ENCODE measurements at regions not wholly inside any gene's neighbourhood (a gene's known extent, or its start where the extent isn't known, plus 50 kb on each side); places are given as distances from the start of the nearest gene placed in this dataset.

DNA sequence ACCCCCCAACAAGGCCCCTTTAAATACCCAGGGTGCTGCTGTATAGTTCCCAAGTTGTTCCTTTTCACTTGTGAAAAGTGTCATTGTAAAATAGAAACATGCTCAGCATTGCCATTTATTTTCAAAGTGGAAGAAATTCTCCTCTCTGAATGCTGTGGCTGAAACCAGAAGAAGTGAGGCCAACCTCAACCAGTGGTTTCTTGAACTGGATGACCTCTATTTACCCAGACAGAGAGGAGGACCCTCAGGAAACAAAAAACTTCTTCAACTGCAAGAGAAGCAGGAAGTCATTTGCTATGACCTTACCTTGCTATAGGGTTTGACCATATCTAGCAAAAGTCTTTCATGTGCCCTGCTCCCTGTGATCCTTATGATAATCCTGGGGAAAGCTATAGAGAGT lies 209.7 kb upstream of the RARB start (continued):
- no peak for TF ChIP-seq WRNIP1 (IDR thresholded peaks at IDR 0.05; ENCODE audit: borderline replicate concordance, low read depth, low read length)

DNA sequence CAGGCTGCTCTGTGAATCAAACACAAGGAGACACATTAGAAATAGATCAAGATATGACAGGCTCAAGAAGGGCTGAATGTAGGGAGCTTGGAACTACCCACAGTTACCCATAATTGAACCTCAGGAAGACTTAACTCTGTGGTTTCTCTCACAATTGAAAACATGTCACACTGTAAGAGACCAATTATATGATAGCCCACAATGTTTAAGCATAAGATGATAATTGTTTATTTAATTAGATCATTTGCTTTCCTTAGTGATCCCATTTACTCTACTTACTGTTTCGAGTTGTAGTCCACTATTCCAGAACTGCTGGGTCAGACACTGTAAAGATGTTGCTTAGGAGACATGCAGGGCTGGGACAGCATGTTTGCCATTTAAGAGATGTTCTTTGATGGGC lies 201.3 kb upstream of the RARB start:
- WGBS (ENCODE audit: insufficient coverage, insufficient replicate concordance, low lambda C conversion rate, missing lambda C conversion rate) = 0% methylated on average over 1 of the region's 1 CpG
- ChIA-PET RAD21 (ENCODE audit: unreplicated experiment) (no interaction called here), POLR2A (no interaction called here), CTCF (interaction anchor here (1.5 kb wide), 1 partner anchor 20 kb away, joined by 5 read pairs; no protein-coding TSS in a partner anchor), SMC1A (ENCODE audit: uncharacterized antibody, unreplicated experiment) (no interaction called here)
- no peak overlapping the region for H3K4me2 ChIP-seq (ENCODE audit: control insufficient read depth, insufficient read depth)
- H4K20me1 ChIP-seq (ENCODE audit: control insufficient read depth, insufficient read depth) = no peaks in the 10 kb centered on the region
- H3K9ac ChIP-seq (ENCODE audit: control insufficient read depth, insufficient read depth, low read length) = no peak overlapping the region
- no peaks in the 10 kb centered on the region for H3K79me2 ChIP-seq (ENCODE audit: control insufficient read depth, insufficient read depth, low read length)
- no peaks in the 10 kb centered on the region for H3K4me1 ChIP-seq (ENCODE audit: control insufficient read depth, insufficient read depth, low read length)
- H3K36me3 ChIP-seq (ENCODE audit: control insufficient read depth in 2 of 2, insufficient read depth in 2 of 2, low read length in 1 of 2) = no peaks in the 10 kb centered on the region
- DNase-seq (ENCODE audit: low read depth, low spot score) (no peak), FAIRE-seq (no peak), ATAC-seq (no peak)
- in situ Hi-C loops (cut with MboI) (no loop called here), intact Hi-C loops (cut with micrococcal nuclease; ENCODE audit: unreplicated experiment) (no loop called here)
- no peak overlapping the region for H3K4me3 ChIP-seq
- no peak for TF ChIP-seq RELA (IDR thresholded peaks at IDR 0.05; ENCODE audit: borderline replicate concordance, partially characterized antibody)
- TF ChIP-seq, protein P1, sequence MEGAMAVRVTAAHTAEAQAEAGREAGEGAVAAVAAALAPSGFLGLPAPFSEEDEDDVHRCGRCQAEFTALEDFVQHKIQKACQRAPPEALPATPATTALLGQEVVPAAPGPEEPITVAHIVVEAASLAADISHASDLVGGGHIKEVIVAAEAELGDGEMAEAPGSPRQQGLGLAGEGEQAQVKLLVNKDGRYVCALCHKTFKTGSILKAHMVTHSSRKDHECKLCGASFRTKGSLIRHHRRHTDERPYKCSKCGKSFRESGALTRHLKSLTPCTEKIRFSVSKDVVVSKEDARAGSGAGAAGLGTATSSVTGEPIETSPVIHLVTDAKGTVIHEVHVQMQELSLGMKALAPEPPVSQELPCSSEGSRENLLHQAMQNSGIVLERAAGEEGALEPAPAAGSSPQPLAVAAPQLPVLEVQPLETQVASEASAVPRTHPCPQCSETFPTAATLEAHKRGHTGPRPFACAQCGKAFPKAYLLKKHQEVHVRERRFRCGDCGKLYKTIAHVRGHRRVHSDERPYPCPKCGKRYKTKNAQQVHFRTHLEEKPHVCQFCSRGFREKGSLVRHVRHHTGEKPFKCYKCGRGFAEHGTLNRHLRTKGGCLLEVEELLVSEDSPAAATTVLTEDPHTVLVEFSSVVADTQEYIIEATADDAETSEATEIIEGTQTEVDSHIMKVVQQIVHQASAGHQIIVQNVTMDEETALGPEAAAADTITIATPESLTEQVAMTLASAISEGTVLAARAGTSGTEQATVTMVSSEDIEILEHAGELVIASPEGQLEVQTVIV (IDR thresholded peaks at IDR 0.05; ENCODE audit: borderline replicate concordance, partially characterized antibody) = no peak
- no peak for TF ChIP-seq SMARCA5 (IDR thresholded peaks at IDR 0.05)
- TF ChIP-seq PAX5 (IDR thresholded peaks at IDR 0.05; ENCODE audit: borderline replicate concordance, low read depth, low read length) = no peak
- no peak overlapping the region for H2AFZ ChIP-seq (ENCODE audit: control insufficient read depth, low read depth, low read length)
- no peak overlapping the region for H3K27ac ChIP-seq (ENCODE audit: control insufficient read depth, insufficient read depth)
- H3K9me3 ChIP-seq (replicated peaks; ENCODE audit: control insufficient read depth, insufficient read depth, low read length) = no peaks in the 10 kb centered on the region
- no peaks in the 10 kb centered on the region for H3K27me3 ChIP-seq (replicated peaks in 1 of 2; ENCODE audit: control insufficient read depth in 2 of 2, insufficient read depth in 2 of 2, low read length in 1 of 2)
- no TSS peak for BruUV-seq (replicated peaks)

All from GM12878 (cell line).